ENCODE measurements at regions not wholly inside any gene's neighbourhood (a gene's known extent, or its start where the extent isn't known, plus 50 kb on each side); places are given as distances from the start of the nearest gene placed in this dataset.

- Histone ChIP-seq H3K4me1 (ENCODE audit: control insufficient read depth, insufficient read depth, low read length) (no peaks in the 10 kb centered on the region), H3K9me3 (ENCODE audit: control insufficient read depth, insufficient read depth, low read length) (no peaks in the 10 kb centered on the region), H3K36me3 (ENCODE audit: control insufficient read depth, insufficient read depth, low read length) (no peaks in the 10 kb centered on the region), H3K4me3 (ENCODE audit: low read depth, low read length) (no peak overlapping the region), H3K27ac (ENCODE audit: low read depth, low read length) (no peak overlapping the region), H3K27me3 (ENCODE audit: control insufficient read depth, insufficient read depth, low read length) (no peaks in the 10 kb centered on the region)
- no peak for DNase-seq (ENCODE audit: low read depth in 4 of 6, low spot score in 6 of 6)
- 100% methylated on average over 2 of the region's 2 CpGs for WGBS (ENCODE audit: insufficient coverage)
These were observed 73.1 kb upstream of the AGBL1 start for GRCh38 chr15:86006546-86006945.

GRCh38 chr15:86009727-86010126, 69.9 kb upstream of the AGBL1 start:
- no peak overlapping the region for H3K27ac ChIP-seq (ENCODE audit: low read depth, low read length)
- H3K36me3 ChIP-seq (ENCODE audit: control insufficient read depth, insufficient read depth, low read length) = no peaks in the 10 kb centered on the region
- no peak for DNase-seq (ENCODE audit: low read depth in 4 of 6, low spot score in 6 of 6)
- no peaks in the 10 kb centered on the region for H3K27me3 ChIP-seq (ENCODE audit: control insufficient read depth, insufficient read depth, low read length)
- no peaks in the 10 kb centered on the region for H3K9me3 ChIP-seq (ENCODE audit: control insufficient read depth, insufficient read depth, low read length)
- no peaks in the 10 kb centered on the region for H3K4me1 ChIP-seq (ENCODE audit: control insufficient read depth, insufficient read depth, low read length)
- WGBS (ENCODE audit: insufficient coverage) = 80% methylated on average over 1 of the region's 4 CpGs
- H3K4me3 ChIP-seq (ENCODE audit: low read depth, low read length) = no peak overlapping the region

DNA sequence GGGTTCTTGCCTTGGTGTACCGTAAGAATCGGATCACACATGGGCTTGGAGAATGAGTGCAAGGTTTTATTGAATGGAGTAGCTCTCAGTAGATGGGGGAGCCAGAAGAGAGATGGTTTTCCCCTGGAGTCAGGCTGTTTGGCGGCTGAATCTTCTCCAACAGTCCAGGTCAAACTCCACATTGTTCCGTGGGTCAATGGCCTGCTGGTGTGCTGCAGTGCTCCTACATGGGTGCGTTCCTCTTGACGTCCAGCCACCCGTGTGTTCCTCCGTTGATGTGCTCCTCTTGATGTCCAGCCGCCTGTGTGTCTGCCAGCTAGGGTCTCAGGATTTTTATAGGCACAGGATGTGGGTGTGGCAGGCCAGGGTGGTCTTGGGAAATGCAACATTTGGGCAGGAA, 69.3 kb upstream of the AGBL1 start:
- Histone ChIP-seq H3K27ac (ENCODE audit: low read depth, low read length) (no peak overlapping the region), H3K4me1 (ENCODE audit: control insufficient read depth, insufficient read depth, low read length) (no peaks in the 10 kb centered on the region), H3K36me3 (ENCODE audit: control insufficient read depth, insufficient read depth, low read length) (no peaks in the 10 kb centered on the region), H3K4me3 (ENCODE audit: low read depth, low read length) (no peak overlapping the region), H3K9me3 (ENCODE audit: control insufficient read depth, insufficient read depth, low read length) (no peaks in the 10 kb centered on the region), H3K27me3 (ENCODE audit: control insufficient read depth, insufficient read depth, low read length) (no peaks in the 10 kb centered on the region)
- WGBS (ENCODE audit: insufficient coverage) = 89% methylated on average over 9 of the region's 9 CpGs
- no peak for DNase-seq (ENCODE audit: low read depth in 4 of 6, low spot score in 6 of 6)

- no peak for DNase-seq (ENCODE audit: low read depth in 4 of 6, low spot score in 6 of 6)
- Histone ChIP-seq H3K9me3 (ENCODE audit: control insufficient read depth, insufficient read depth, low read length) (no peaks in the 10 kb centered on the region), H3K27ac (ENCODE audit: low read depth, low read length) (no peak overlapping the region), H3K27me3 (ENCODE audit: control insufficient read depth, insufficient read depth, low read length) (no peaks in the 10 kb centered on the region), H3K4me3 (ENCODE audit: low read depth, low read length) (no peak overlapping the region), H3K4me1 (ENCODE audit: control insufficient read depth, insufficient read depth, low read length) (no peaks in the 10 kb centered on the region), H3K36me3 (ENCODE audit: control insufficient read depth, insufficient read depth, low read length) (no peaks in the 10 kb centered on the region)
- WGBS (ENCODE audit: insufficient coverage) = 93% methylated on average over 4 of the region's 5 CpGs
These were observed 68.8 kb upstream of the AGBL1 start for GRCh38 chr15:86010891-86011290.

DNA sequence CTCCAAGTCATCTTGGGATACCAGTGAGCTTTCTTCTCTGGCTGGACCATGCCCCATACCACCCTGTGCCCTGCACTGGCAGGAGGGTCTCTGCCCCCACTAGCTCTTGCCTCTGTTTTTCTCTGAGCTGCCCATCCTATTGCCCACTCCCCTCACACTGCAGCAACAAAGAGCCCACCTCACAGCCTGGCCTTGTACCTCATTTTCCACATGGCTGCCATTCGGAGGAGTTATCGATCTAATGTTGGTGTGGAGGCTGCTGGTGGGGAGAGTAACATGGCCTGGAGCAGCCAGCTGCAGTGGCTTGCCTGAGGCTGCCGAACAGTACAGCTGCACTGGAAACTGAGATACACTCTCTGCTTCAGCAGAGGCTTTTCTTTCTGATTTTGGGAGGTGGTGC, 65.7 kb upstream of the AGBL1 start:
- Histone ChIP-seq H3K27me3 (ENCODE audit: control insufficient read depth, insufficient read depth, low read length) (no peaks in the 10 kb centered on the region), H3K4me3 (ENCODE audit: low read depth, low read length) (no peak overlapping the region), H3K4me1 (ENCODE audit: control insufficient read depth, insufficient read depth, low read length) (no peaks in the 10 kb centered on the region), H3K9me3 (ENCODE audit: control insufficient read depth, insufficient read depth, low read length) (no peaks in the 10 kb centered on the region), H3K36me3 (ENCODE audit: control insufficient read depth, insufficient read depth, low read length) (no peaks in the 10 kb centered on the region), H3K27ac (ENCODE audit: low read depth, low read length) (no peak overlapping the region)
- 51% methylated on average over 3 of the region's 3 CpGs for whole genome bisulfite sequencing (ENCODE audit: insufficient coverage)
- DNase-seq (ENCODE audit: low read depth in 4 of 6, low spot score in 6 of 6) = no peak

DNA sequence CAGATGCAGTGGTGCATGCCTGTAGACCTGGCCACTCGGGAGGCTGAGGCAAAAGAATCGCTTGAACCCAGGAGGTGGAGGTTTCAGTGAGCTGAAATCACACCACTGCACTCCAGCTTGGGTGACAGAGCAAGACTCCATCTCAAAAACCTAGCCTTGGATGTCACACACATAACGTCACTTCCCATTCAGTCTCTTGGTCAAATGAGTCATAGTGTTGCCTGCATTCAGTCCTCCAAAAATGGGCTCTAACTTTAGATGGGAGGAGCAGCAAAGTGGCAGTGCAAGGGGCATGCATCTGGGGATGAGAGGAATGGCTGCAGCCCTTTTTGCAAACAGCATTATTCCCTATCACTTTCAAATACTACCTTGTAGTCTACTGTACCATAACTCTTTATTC, 62.9 kb upstream of the AGBL1 start:
- Histone ChIP-seq H3K4me3 (ENCODE audit: low read depth, low read length) (no peak overlapping the region), H3K36me3 (ENCODE audit: control insufficient read depth, insufficient read depth, low read length) (no peaks in the 10 kb centered on the region), H3K9me3 (ENCODE audit: control insufficient read depth, insufficient read depth, low read length) (no peaks in the 10 kb centered on the region), H3K27ac (ENCODE audit: low read depth, low read length) (no peak overlapping the region), H3K27me3 (ENCODE audit: control insufficient read depth, insufficient read depth, low read length) (no peaks in the 10 kb centered on the region), H3K4me1 (ENCODE audit: control insufficient read depth, insufficient read depth, low read length) (peaks cover 2% of the 10 kb centered on the region)
- DNase-seq (ENCODE audit: low read depth in 4 of 6, low spot score in 6 of 6) = no peak
- 88% methylated on average over 2 of the region's 3 CpGs for WGBS (ENCODE audit: insufficient coverage)

GRCh38 chr15:86018679-86019078, 61.0 kb upstream of the AGBL1 start:
- Histone ChIP-seq H3K36me3 (ENCODE audit: control insufficient read depth, insufficient read depth, low read length) (no peaks in the 10 kb centered on the region), H3K9me3 (ENCODE audit: control insufficient read depth, insufficient read depth, low read length) (no peaks in the 10 kb centered on the region), H3K27me3 (ENCODE audit: control insufficient read depth, insufficient read depth, low read length) (no peaks in the 10 kb centered on the region), H3K4me1 (ENCODE audit: control insufficient read depth, insufficient read depth, low read length) (peaks cover 4% of the 10 kb centered on the region), H3K4me3 (ENCODE audit: low read depth, low read length) (no peak overlapping the region), H3K27ac (ENCODE audit: low read depth, low read length) (no peak overlapping the region)
- DNase-seq (ENCODE audit: low read depth in 4 of 6, low spot score in 6 of 6) = no peak
- WGBS (ENCODE audit: insufficient coverage) = 100% methylated on average over 1 of the region's 5 CpGs

GRCh38 chr15:86021281-86022264, 58.1 kb upstream of the AGBL1 start:
- WGBS (ENCODE audit: insufficient coverage) = 36% methylated on average over 3 of the region's 5 CpGs
- H3K27ac ChIP-seq (ENCODE audit: low read depth, low read length) = no peak overlapping the region
- no peak overlapping the region for H3K4me3 ChIP-seq (ENCODE audit: low read depth, low read length)
- H3K36me3 ChIP-seq (ENCODE audit: control insufficient read depth, insufficient read depth, low read length) = no peaks in the 10 kb centered on the region
- H3K27me3 ChIP-seq (ENCODE audit: control insufficient read depth, insufficient read depth, low read length) = no peaks in the 10 kb centered on the region
- DNase-seq (ENCODE audit: low read depth in 4 of 6, low spot score in 6 of 6) = peak in 1 of 6 donors; percentile 48
- H3K9me3 ChIP-seq (ENCODE audit: control insufficient read depth, insufficient read depth, low read length) = no peaks in the 10 kb centered on the region
- H3K4me1 ChIP-seq (ENCODE audit: control insufficient read depth, insufficient read depth, low read length) = peaks cover 4% of the 10 kb centered on the region

- no peaks in the 10 kb centered on the region for H3K9me3 ChIP-seq (ENCODE audit: control insufficient read depth, insufficient read depth, low read length)
- DNase-seq (ENCODE audit: low read depth in 4 of 6, low spot score in 6 of 6) = peak in 1 of 6 donors; percentile 43
- no peak overlapping the region for H3K4me3 ChIP-seq (ENCODE audit: low read depth, low read length)
- H3K4me1 ChIP-seq (ENCODE audit: control insufficient read depth, insufficient read depth, low read length) = no peaks in the 10 kb centered on the region
- H3K27me3 ChIP-seq (ENCODE audit: control insufficient read depth, insufficient read depth, low read length) = no peaks in the 10 kb centered on the region
- no CpG with 5 or more reads among the region's 4 CpGs for WGBS (ENCODE audit: insufficient coverage)
- H3K27ac ChIP-seq (ENCODE audit: low read depth, low read length) = no peak overlapping the region
- H3K36me3 ChIP-seq (ENCODE audit: control insufficient read depth, insufficient read depth, low read length) = no peaks in the 10 kb centered on the region
These were observed 50.7 kb upstream of the AGBL1 start for GRCh38 chr15:86028961-86029360.
